SU-DHL-6 (cell line): ENCODE measurements at regions not wholly inside any gene's neighbourhood (a gene's known extent, or its start where the extent isn't known, plus 50 kb on each side); places are given as distances from the start of the nearest gene placed in this dataset.

Experiments
- EZH2phosphoT487 ChIP-seq: fragments of 200-600 bp; sonication (generic), shearing (Covaris generic); conservative IDR thresholded peaks from 2 replicates; pipeline ENCODE4 v1.6.1; 2018; ENCODE audit warnings: mild to moderate bottlenecking, antibody characterized with exemption, low read length, moderate library complexity, mixed read lengths
- TF ChIP-seq, protein P1 (sequence below): fragments of 200-600 bp; sonication (generic); IDR thresholded peaks from one replicate; pipeline ENCODE4 v1.5.1; 2017; ENCODE audit warnings: antibody characterized with exemption, mild to moderate bottlenecking, low read length, moderate library complexity; ENCODE audit not compliant: insufficient read depth, poor library complexity, severe bottlenecking

GRCh38 chr1:229133811-229134210 is 137.1 kb upstream of the RAB4A start:
- TF ChIP-seq, protein P1, sequence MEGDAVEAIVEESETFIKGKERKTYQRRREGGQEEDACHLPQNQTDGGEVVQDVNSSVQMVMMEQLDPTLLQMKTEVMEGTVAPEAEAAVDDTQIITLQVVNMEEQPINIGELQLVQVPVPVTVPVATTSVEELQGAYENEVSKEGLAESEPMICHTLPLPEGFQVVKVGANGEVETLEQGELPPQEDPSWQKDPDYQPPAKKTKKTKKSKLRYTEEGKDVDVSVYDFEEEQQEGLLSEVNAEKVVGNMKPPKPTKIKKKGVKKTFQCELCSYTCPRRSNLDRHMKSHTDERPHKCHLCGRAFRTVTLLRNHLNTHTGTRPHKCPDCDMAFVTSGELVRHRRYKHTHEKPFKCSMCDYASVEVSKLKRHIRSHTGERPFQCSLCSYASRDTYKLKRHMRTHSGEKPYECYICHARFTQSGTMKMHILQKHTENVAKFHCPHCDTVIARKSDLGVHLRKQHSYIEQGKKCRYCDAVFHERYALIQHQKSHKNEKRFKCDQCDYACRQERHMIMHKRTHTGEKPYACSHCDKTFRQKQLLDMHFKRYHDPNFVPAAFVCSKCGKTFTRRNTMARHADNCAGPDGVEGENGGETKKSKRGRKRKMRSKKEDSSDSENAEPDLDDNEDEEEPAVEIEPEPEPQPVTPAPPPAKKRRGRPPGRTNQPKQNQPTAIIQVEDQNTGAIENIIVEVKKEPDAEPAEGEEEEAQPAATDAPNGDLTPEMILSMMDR = no peak
- TF ChIP-seq EZH2phosphoT487 = no peak
